Gastrocnemius medialis (tissue), 4 donors: ENCODE measurements at regions not wholly inside any gene's neighbourhood (a gene's known extent, or its start where the extent isn't known, plus 50 kb on each side); places are given as distances from the start of the nearest gene placed in this dataset.

Source experiments
- POLR2A ChIP-seq, 2 donors: fragments of 450-650 bp; IDR thresholded peaks; one replicate each; pipeline ENCODE4 v1.6.1; 2017; ENCODE audit warnings: antibody characterized with exemption in 2 of 2, mild to moderate bottlenecking in 2 of 2, moderate library complexity in 2 of 2
- TF ChIP-seq, protein P1 (sequence below), 5 experiments: fragments of 450-650 bp in 3 of 5; fragments of 200-600 bp in 2 of 5; sonication (generic) in 2 of 5; IDR thresholded peaks in 4 of 5; conservative IDR thresholded peaks in 1 of 5; 1 replicate in 4 of 5; 2 replicates in 1 of 5; pipeline ENCODE4 v1.5.1; 2016 to 2019; ENCODE audit warnings: antibody characterized with exemption in 5 of 5, mild to moderate bottlenecking in 3 of 5, moderate library complexity in 3 of 5

DNA sequence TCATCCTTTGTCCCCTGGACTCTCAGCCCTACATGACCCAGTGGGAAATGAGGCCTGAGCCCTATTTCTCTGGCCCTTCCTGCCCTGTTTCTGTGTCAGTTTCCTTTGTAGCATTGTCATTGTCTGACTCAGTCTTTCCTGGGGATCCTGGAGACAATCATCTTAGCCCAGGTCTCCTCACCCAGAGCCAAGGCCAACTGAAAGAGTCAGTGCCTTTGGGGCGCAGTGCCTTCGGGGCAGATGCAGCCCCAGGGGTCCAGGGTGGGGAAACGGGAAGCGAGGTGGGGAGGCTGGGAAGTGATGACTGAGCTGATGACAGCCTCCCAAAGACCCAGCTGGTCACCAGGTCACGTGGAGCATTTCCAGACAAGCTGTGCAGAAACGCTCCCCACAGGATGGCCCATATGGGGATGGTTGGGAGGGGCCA, 93.3 kb upstream of the SULF2 start:
- TF ChIP-seq POLR2A (IDR thresholded peaks at IDR 0.05) = no peak
- TF ChIP-seq, protein P1, sequence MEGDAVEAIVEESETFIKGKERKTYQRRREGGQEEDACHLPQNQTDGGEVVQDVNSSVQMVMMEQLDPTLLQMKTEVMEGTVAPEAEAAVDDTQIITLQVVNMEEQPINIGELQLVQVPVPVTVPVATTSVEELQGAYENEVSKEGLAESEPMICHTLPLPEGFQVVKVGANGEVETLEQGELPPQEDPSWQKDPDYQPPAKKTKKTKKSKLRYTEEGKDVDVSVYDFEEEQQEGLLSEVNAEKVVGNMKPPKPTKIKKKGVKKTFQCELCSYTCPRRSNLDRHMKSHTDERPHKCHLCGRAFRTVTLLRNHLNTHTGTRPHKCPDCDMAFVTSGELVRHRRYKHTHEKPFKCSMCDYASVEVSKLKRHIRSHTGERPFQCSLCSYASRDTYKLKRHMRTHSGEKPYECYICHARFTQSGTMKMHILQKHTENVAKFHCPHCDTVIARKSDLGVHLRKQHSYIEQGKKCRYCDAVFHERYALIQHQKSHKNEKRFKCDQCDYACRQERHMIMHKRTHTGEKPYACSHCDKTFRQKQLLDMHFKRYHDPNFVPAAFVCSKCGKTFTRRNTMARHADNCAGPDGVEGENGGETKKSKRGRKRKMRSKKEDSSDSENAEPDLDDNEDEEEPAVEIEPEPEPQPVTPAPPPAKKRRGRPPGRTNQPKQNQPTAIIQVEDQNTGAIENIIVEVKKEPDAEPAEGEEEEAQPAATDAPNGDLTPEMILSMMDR (IDR thresholded peaks at IDR 0.05 in 4 of 5, conservative IDR thresholded peaks at IDR 0.05 in 1 of 5) = no peak
